Fibroblast of lung (primary cell): ENCODE measurements at regions not wholly inside any gene's neighbourhood (a gene's known extent, or its start where the extent isn't known, plus 50 kb on each side); places are given as distances from the start of the nearest gene placed in this dataset.

ENCODE experiments used
- DNase-seq, 2 donors: peaks; one replicate each; pipeline versions ENCODE4 v3.0.0 to v3.0.0-alpha.2; 2010; ENCODE audit warnings: low read depth in 2 of 2
- H2AFZ ChIP-seq: 2 replicates; pipeline ENCODE4 v1.5.1; 2012; ENCODE audit warnings: low read length, control low read depth, inconsistent platforms
- H3K27ac ChIP-seq: 2 replicates; pipeline ENCODE4 v1.5.1; 2011; ENCODE audit warnings: low read length, control low read depth; ENCODE audit not compliant: insufficient read depth
- H3K27me3 ChIP-seq: 2 replicates; pipeline ENCODE4 v1.5.1; 2011; ENCODE audit warnings: mild to moderate bottlenecking, low read length; ENCODE audit not compliant: control insufficient read depth, insufficient read depth
- H3K36me3 ChIP-seq: 2 replicates; pipeline ENCODE4 v1.5.1; 2011; ENCODE audit warnings: low read length; ENCODE audit not compliant: control insufficient read depth, insufficient read depth
- H3K4me1 ChIP-seq: 2 replicates; pipeline ENCODE4 v1.5.1; 2011; ENCODE audit warnings: low read length; ENCODE audit not compliant: control insufficient read depth, insufficient read depth; ENCODE audit errors: extremely low read depth
- H3K4me2 ChIP-seq: 2 replicates; pipeline ENCODE4 v1.5.1; 2011; ENCODE audit warnings: low read length, control low read depth; ENCODE audit not compliant: insufficient read depth; ENCODE audit errors: extremely low read depth
- H3K4me3 ChIP-seq, 4 experiments: fragments of 200-600 bp in 1 of 4; sonication (generic) in 1 of 4; replicated peaks in 1 of 4; 2 replicates each; pipeline ENCODE4 v1.5.1; 2011 to 2016; ENCODE audit warnings: low read length in 4 of 4, low read depth in 3 of 4, mild to moderate bottlenecking in 3 of 4, control low read depth in 2 of 4, inconsistent platforms in 1 of 4, mixed read lengths in 1 of 4; ENCODE audit not compliant: insufficient read depth in 1 of 4; ENCODE audit errors: control extremely low read depth in 1 of 4
- H3K79me2 ChIP-seq: 2 replicates; pipeline ENCODE4 v1.5.1; 2012; ENCODE audit warnings: mild to moderate bottlenecking, low read length, inconsistent platforms; ENCODE audit not compliant: control insufficient read depth, insufficient read depth
- H3K9ac ChIP-seq: 2 replicates; pipeline ENCODE4 v1.5.1; 2011; ENCODE audit warnings: mild to moderate bottlenecking, low read length, control low read depth; ENCODE audit not compliant: insufficient read depth
- H3K9me3 ChIP-seq: 2 replicates; pipeline ENCODE4 v1.5.1; 2012; ENCODE audit warnings: low read depth, low read length; ENCODE audit not compliant: control insufficient read depth, insufficient read depth
- H4K20me1 ChIP-seq: 2 replicates; pipeline ENCODE4 v1.5.1; 2011; ENCODE audit warnings: low read length; ENCODE audit not compliant: control insufficient read depth, insufficient read depth; ENCODE audit errors: extremely low read depth
- CTCF ChIP-seq, 2 donors: IDR thresholded peaks in 1 of 2; conservative IDR thresholded peaks in 1 of 2; 1 replicate in 1 of 2; 2 replicates in 1 of 2; pipeline ENCODE4 v1.5.1; 2011 to 2012; ENCODE audit warnings: low read length in 2 of 2, control low read depth in 1 of 2, inconsistent platforms in 1 of 2, low read depth in 1 of 2, mild to moderate bottlenecking in 1 of 2
- EZH2 ChIP-seq: IDR thresholded peaks from 2 replicates; pipeline ENCODE4 v1.5.1; 2012; ENCODE audit warnings: low read length, control low read depth, mild to moderate bottlenecking; ENCODE audit errors: missing control alignments

- Histone ChIP-seq H3K9me3 (no peaks in the 10 kb centered on the region), H3K4me3 (no peak overlapping the region), H2AFZ (no peak overlapping the region), H3K79me2 (no peaks in the 10 kb centered on the region), H3K36me3 (no peaks in the 10 kb centered on the region), H3K4me1 (no peaks in the 10 kb centered on the region), H3K27me3 (no peaks in the 10 kb centered on the region), H4K20me1 (no peaks in the 10 kb centered on the region), H3K9ac (no peak overlapping the region), H3K27ac (no peak overlapping the region), H3K4me2 (no peak overlapping the region)
- DNase-seq = no peak
- TF ChIP-seq EZH2 = no peak
- TF ChIP-seq CTCF (conservative IDR thresholded peaks at IDR 0.05 in 1 of 2, IDR thresholded peaks at IDR 0.05 in 1 of 2; ENCODE audit: low read depth in 1 of 2, low read length in 2 of 2) = no peak
Observed at GRCh38 chr5:103623425-103623824, 60.8 kb upstream of the NUDT12 start.

GRCh38 chr5:103621548-103621930 is 59.0 kb upstream of the NUDT12 start:
- Histone ChIP-seq H3K9me3 (no peaks in the 10 kb centered on the region), H3K27ac (no peak overlapping the region), H3K79me2 (no peaks in the 10 kb centered on the region), H3K36me3 (no peaks in the 10 kb centered on the region), H3K27me3 (no peaks in the 10 kb centered on the region), H3K4me3 (no peak overlapping the region), H3K4me2 (no peak overlapping the region), H4K20me1 (no peaks in the 10 kb centered on the region), H3K4me1 (no peaks in the 10 kb centered on the region), H3K9ac (no peak overlapping the region), H2AFZ (no peak overlapping the region)
- no peak for TF ChIP-seq CTCF (conservative IDR thresholded peaks at IDR 0.05 in 1 of 2, IDR thresholded peaks at IDR 0.05 in 1 of 2; ENCODE audit: low read depth in 1 of 2, low read length in 2 of 2)
- TF ChIP-seq EZH2 = no peak
- peak in 1 of 2 donors; percentile 76 for DNase-seq

- H3K4me2 ChIP-seq = no peak overlapping the region
- H3K27ac ChIP-seq = no peak overlapping the region
- H3K27me3 ChIP-seq = no peaks in the 10 kb centered on the region
- H3K79me2 ChIP-seq = no peaks in the 10 kb centered on the region
- TF ChIP-seq EZH2 (no peak), CTCF (conservative IDR thresholded peaks at IDR 0.05 in 1 of 2, IDR thresholded peaks at IDR 0.05 in 1 of 2; ENCODE audit: low read depth in 1 of 2, low read length in 2 of 2) (no peak)
- H3K9ac ChIP-seq = no peak overlapping the region
- H2AFZ ChIP-seq = no peak overlapping the region
- no peaks in the 10 kb centered on the region for H3K9me3 ChIP-seq
- H3K4me1 ChIP-seq = no peaks in the 10 kb centered on the region
- H3K4me3 ChIP-seq = no peak overlapping the region
- H3K36me3 ChIP-seq = no peaks in the 10 kb centered on the region
- no peak for DNase-seq
- no peaks in the 10 kb centered on the region for H4K20me1 ChIP-seq
Observed at GRCh38 chr5:103620851-103621547, 58.4 kb upstream of the NUDT12 start.
